Muscle of leg (tissue), 3 donors: ENCODE measurements at regions not wholly inside any gene's neighbourhood (a gene's known extent, or its start where the extent isn't known, plus 50 kb on each side); places are given as distances from the start of the nearest gene placed in this dataset.

ENCODE experiments used
- DNase-seq: peaks from one replicate; pipeline ENCODE4 v3.0.0; 2013
- H3K27ac ChIP-seq: one replicate; pipeline ENCODE4 v1.5.1; 2013; ENCODE audit warnings: mild to moderate bottlenecking, low read length, control low read depth
- H3K27me3 ChIP-seq: one replicate; pipeline ENCODE4 v1.6.1; 2013; ENCODE audit warnings: low read length; ENCODE audit not compliant: control insufficient read depth, insufficient read depth
- H3K36me3 ChIP-seq: one replicate; pipeline ENCODE4 v1.6.1; 2013; ENCODE audit warnings: low read length; ENCODE audit not compliant: control insufficient read depth, insufficient read depth
- H3K4me1 ChIP-seq: one replicate; pipeline ENCODE4 v1.6.1; 2013; ENCODE audit warnings: low read length; ENCODE audit not compliant: control insufficient read depth, insufficient read depth
- H3K4me3 ChIP-seq: one replicate; pipeline ENCODE4 v1.5.1; 2013; ENCODE audit warnings: low read length, control low read depth
- H3K9me3 ChIP-seq: replicated peaks from 2 replicates; pipeline ENCODE4 v1.6.1; 2013; ENCODE audit warnings: low read depth, low read length; ENCODE audit not compliant: control insufficient read depth
- WGBS: methylation state at CpG from one replicate; pipeline ENCODE4 v1.1.5; 2013; ENCODE audit warnings: missing lambda C conversion rate; ENCODE audit not compliant: insufficient coverage; 5-methylcytosine and 5-hydroxymethylcytosine counted together

DNA sequence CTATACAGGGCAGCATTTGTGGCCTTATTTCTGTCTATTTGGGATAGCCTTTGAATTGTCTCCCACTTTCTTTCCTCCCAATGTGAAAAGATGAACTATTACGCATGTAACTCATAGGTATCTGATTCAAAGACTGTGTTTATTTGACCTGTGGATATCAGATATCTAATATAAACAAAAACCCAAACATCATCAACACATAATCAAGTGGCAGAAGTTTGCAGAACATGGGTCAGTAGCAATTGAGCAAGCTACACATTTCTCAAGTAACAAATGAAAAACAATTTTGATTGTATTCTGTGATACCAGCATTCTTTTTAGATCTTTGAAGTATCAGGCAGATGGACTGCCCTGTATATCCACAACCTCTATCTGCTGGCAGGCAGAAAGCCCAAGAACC lies 490.5 kb upstream of the ADGRL2 start:
- no CpG with 5 or more reads among the region's 1 CpG for whole genome bisulfite sequencing
- H3K4me1 ChIP-seq = no peaks in the 10 kb centered on the region
- H3K4me3 ChIP-seq = no peak overlapping the region
- no peak for DNase-seq
- no peaks in the 10 kb centered on the region for H3K9me3 ChIP-seq
- no peak overlapping the region for H3K27ac ChIP-seq
- H3K27me3 ChIP-seq = no peaks in the 10 kb centered on the region
- no peaks in the 10 kb centered on the region for H3K36me3 ChIP-seq

DNA sequence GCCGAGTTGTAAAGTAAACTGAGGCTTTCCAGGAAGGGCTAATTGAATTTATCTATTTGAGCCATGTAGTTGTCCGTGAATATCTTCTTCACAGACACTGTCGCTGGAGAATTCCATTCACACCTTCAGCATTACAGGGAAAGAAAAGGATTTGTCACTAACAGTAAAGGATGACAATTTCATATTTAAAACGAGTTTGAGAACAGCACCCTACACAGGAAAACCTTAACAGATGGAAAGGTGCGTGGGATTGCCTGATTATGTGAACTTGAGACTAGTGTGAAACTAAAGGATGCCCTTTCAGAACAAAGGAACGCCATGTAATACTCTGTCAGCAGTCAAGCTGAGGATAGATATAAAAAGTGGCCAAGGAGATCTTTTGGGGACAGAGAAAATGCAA lies 492.5 kb upstream of the ADGRL2 start:
- H3K9me3 ChIP-seq = no peaks in the 10 kb centered on the region
- no peaks in the 10 kb centered on the region for H3K27me3 ChIP-seq
- no peak for DNase-seq
- H3K4me1 ChIP-seq = no peaks in the 10 kb centered on the region
- no peaks in the 10 kb centered on the region for H3K36me3 ChIP-seq
- H3K27ac ChIP-seq = no peak overlapping the region
- H3K4me3 ChIP-seq = no peak overlapping the region
- 27% methylated on average over 2 of the region's 6 CpGs for WGBS

DNA sequence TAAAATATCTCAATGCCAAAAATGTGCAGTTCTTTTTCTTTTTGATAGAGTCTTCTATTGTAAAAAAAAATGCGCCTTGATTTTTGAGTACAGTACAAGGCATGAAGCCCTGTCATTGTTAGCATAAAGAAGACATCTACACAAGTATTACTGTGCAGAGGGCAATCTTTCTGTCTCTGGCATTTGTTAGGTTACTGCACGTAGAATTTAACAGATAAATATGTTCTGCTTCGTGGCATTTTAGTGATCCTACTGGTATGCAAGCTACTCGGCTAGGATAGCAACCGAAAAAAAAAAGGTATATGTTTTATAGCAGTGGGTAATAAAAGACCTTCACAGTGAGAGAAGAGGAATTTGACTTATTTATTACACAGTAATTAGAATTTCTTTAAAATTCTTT lies 492.9 kb upstream of the ADGRL2 start:
- H3K4me1 ChIP-seq = no peaks in the 10 kb centered on the region
- no CpG with 5 or more reads among the region's 5 CpGs for WGBS
- no peaks in the 10 kb centered on the region for H3K9me3 ChIP-seq
- no peak overlapping the region for H3K27ac ChIP-seq
- no peaks in the 10 kb centered on the region for H3K36me3 ChIP-seq
- no peak overlapping the region for H3K4me3 ChIP-seq
- H3K27me3 ChIP-seq = no peaks in the 10 kb centered on the region
- no peak for DNase-seq

DNA sequence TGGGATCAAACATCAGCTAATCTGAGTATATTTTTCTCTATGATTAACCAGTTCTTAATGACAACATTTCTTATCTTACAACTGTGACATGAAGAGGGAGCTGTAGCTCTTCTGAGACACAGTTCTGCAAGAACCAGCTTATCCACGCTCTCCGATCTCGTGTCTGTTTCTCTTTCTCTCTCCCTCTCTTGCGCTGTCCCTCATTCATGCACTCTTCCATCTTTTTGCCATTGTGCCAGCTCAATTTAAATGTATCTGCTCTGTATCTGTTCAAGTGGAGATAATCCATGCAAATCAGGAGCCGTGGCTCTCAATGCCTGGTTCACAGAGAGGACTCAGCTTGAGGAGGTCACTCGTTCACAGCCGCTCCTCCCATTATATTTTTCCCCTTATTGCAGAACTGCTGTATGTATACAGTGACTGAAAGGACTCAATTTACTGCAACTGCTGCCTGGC lies 494.7 kb upstream of the ADGRL2 start:
- H3K27ac ChIP-seq = peak overlapping the region; percentile 45
- peak; percentile 93 for DNase-seq
- no peaks in the 10 kb centered on the region for H3K9me3 ChIP-seq
- no peaks in the 10 kb centered on the region for H3K27me3 ChIP-seq
- no peaks in the 10 kb centered on the region for H3K36me3 ChIP-seq
- 0% methylated on average over 4 of the region's 7 CpGs for WGBS
- H3K4me3 ChIP-seq = peak overlapping the region; percentile 52
- no peaks in the 10 kb centered on the region for H3K4me1 ChIP-seq

DNA sequence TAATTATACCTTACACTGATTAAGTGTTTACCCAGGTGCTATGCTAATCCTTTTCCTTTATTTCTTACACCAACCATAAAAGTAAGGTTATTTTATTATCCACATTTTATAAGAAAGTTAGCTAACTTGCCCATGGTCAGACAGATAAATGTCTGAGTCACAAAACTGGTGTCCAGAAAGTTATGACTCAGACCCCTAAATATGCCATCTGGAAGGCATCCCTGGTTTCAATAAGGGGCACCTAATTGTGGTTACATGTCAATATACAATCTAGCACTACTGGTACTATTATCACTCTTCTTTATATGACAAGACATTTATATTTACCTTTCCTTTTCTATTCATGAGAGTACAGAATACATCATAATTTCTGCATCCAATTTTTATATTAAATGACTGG lies 496.5 kb upstream of the ADGRL2 start:
- no peaks in the 10 kb centered on the region for H3K9me3 ChIP-seq
- DNase-seq = no peak
- no peaks in the 10 kb centered on the region for H3K4me1 ChIP-seq
- no peaks in the 10 kb centered on the region for H3K27me3 ChIP-seq
- H3K36me3 ChIP-seq = no peaks in the 10 kb centered on the region
- no peak overlapping the region for H3K27ac ChIP-seq
- H3K4me3 ChIP-seq = no peak overlapping the region

DNA sequence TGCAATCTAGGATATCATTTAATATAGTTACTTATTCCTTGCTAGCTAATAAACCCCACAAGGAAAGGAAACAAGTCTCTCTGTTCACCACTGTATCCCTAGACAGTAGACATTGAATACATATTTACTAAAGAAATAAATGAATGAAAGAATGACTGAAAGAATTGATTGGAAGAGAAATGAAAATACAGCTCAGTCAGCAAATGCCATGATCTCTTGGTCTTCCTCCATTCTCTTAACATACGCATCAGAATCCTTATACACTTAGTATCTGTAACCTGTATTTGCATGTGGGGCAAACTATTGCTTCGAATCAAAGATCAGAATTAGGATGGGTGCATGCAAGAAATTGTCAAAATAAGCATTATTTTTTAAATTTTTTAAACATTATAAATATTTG lies 500.8 kb upstream of the ADGRL2 start:
- no peaks in the 10 kb centered on the region for H3K4me1 ChIP-seq
- no peaks in the 10 kb centered on the region for H3K36me3 ChIP-seq
- no peak for DNase-seq
- H3K9me3 ChIP-seq = no peaks in the 10 kb centered on the region
- WGBS = no CpG with 5 or more reads among the region's 2 CpGs
- no peak overlapping the region for H3K27ac ChIP-seq
- H3K4me3 ChIP-seq = no peak overlapping the region
- no peaks in the 10 kb centered on the region for H3K27me3 ChIP-seq

DNA sequence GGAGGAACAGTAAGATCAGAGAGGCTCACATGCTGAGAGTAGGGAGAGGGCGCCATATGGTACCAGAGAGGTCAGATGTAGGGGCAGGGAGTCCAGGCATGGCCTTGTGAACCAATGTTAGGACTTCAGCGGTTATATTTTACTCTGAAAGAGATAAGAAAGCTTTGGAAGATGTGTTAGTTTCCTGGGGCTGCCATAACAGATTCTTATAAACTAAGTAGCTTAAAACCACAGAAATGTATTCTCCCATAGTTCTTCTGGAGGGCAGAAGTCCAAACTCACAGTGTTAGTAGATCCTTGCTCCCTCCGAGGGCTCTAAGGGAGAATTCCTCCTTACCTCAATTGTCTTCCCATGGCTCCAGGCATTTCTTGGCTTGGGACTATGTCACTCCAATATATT lies 502.5 kb upstream of the ADGRL2 start:
- Histone ChIP-seq H3K9me3 (no peaks in the 10 kb centered on the region), H3K27ac (no peak overlapping the region), H3K36me3 (no peaks in the 10 kb centered on the region), H3K4me1 (no peaks in the 10 kb centered on the region), H3K4me3 (no peak overlapping the region), H3K27me3 (no peaks in the 10 kb centered on the region)
- no peak for DNase-seq
- WGBS = 87% methylated on average over 2 of the region's 3 CpGs

DNA sequence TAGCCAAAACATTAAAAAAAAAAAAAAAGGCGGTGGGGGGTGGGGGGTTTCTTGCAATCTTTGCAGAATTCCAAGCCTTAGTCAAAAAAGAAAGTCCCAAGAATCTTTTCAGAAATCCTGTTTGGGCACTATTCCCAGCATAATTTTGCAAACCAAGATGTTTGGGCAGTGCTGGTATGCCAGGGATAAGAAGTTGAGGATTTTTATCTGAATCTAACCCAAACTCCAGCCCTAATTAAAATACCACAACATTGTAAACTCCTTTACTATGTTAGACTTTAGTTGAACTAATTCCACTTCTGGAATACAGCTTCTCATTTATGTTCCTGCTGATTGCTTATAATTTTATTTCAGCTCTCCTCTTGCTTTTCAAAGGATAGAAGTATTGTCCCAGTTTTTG lies 504.1 kb upstream of the ADGRL2 start:
- DNase-seq = peak; percentile 72
- Histone ChIP-seq H3K4me1 (no peaks in the 10 kb centered on the region), H3K9me3 (no peaks in the 10 kb centered on the region), H3K4me3 (no peak overlapping the region), H3K27ac (no peak overlapping the region), H3K27me3 (no peaks in the 10 kb centered on the region), H3K36me3 (no peaks in the 10 kb centered on the region)
- no CpG with 5 or more reads among the region's 1 CpG for WGBS

DNA sequence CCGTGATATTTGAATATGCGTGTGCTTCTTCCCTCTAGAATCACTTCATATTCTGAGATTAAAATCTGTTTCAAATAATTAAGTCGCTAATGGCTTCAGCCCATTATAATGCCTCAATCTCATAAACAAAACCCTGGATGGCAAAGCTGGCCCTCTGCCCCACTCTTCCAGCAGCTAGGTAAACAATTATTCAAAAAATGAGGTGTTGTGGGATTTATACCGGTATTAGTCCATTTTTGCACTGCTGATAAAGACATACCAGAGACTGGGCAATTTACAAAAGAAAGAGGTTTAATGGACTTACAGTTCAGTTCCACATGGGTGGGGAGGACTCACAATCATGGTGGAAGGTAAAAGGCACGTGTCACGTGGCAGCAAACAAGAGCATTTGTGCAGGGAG lies 510.4 kb upstream of the ADGRL2 start:
- no peaks in the 10 kb centered on the region for H3K36me3 ChIP-seq
- H3K27me3 ChIP-seq = no peaks in the 10 kb centered on the region
- no CpG with 5 or more reads among the region's 6 CpGs for WGBS
- H3K4me3 ChIP-seq = no peak overlapping the region
- H3K9me3 ChIP-seq = no peaks in the 10 kb centered on the region
- H3K4me1 ChIP-seq = no peaks in the 10 kb centered on the region
- DNase-seq = no peak
- H3K27ac ChIP-seq = no peak overlapping the region

DNA sequence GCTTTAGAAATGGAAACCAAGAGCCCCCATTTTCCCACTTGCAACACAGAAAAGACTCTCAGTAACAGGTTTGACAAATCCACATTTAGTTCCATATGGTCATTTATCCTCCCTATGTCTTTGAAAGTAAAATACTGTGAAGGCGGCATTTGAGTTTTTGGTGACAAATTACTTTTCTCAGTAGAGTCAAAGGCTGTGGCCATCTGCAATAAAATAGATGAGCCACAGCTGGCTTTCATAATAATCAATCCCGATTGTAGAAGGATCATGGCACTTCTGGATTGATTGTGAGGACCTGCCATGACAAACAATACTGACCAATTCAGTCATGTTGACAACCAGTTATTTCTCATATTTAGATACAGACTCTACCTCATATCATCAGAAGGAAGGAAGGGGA lies 512.0 kb upstream of the ADGRL2 start:
- H3K9me3 ChIP-seq = no peaks in the 10 kb centered on the region
- H3K36me3 ChIP-seq = no peaks in the 10 kb centered on the region
- no peak for DNase-seq
- H3K27ac ChIP-seq = no peak overlapping the region
- no peaks in the 10 kb centered on the region for H3K27me3 ChIP-seq
- no CpG with 5 or more reads among the region's 2 CpGs for WGBS
- no peaks in the 10 kb centered on the region for H3K4me1 ChIP-seq
- no peak overlapping the region for H3K4me3 ChIP-seq

DNA sequence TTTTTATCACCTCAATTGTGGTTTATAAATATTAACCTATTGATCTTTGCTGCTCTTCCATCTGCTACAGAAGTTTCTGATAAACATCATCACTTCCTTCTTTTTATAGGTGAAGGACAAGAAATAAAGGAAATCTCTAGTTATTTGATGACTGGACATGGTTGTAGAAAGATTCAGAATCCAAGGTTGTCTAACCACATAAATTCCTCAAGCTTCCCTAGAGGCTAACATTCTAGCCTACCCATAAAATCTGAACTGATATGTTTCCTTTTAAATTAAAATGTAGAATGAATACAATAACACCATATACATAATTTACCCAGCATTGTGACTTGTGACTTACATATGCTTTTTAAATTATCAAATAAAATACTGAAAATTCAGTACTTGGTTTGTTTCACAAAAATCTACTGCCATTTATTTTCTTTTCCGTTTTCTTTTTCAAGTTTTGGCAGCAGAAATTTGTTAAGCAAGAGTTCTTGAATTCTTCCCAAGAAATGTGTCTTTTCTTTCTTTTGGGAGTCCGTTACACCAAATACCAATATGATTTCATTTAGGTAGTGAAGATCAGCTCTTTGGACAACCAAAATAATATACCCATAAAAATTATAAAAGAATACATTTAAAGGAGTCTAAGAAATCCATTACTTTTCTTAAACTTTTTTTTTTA lies 513.2 kb upstream of the ADGRL2 start:
- H3K4me1 ChIP-seq = no peaks in the 10 kb centered on the region
- no peaks in the 10 kb centered on the region for H3K9me3 ChIP-seq
- H3K36me3 ChIP-seq = no peaks in the 10 kb centered on the region
- DNase-seq = peak; percentile 87
- H3K27me3 ChIP-seq = no peaks in the 10 kb centered on the region
- no CpG with 5 or more reads among the region's 2 CpGs for WGBS
- no peak overlapping the region for H3K4me3 ChIP-seq
- H3K27ac ChIP-seq = no peak overlapping the region
